Omental fat pad (tissue), 3 donors: ENCODE measurements at regions not wholly inside any gene's neighbourhood (a gene's known extent, or its start where the extent isn't known, plus 50 kb on each side); places are given as distances from the start of the nearest gene placed in this dataset.
"Not testable (repeated sequence)": the region's sequence is repeated elsewhere in the genome, so short reads cannot be mapped to it uniquely, and the experiment has no call there.

Experiments used
- ATAC-seq: fragments of 150-250 bp; one replicate; pipeline ENCODE4 v1.9.1; 2016; ENCODE audit warnings: mild to moderate bottlenecking, moderate library complexity; ENCODE audit not compliant: low FRiP score
- DNase-seq: peaks from one replicate; pipeline ENCODE4 v3.0.0-alpha.2; 2019; ENCODE audit warnings: low spot score
- CTCF ChIP-seq, 3 donors: fragments of 450-650 bp; IDR thresholded peaks; one replicate each; pipeline ENCODE4 v1.5.1; 2016 to 2017; ENCODE audit warnings: antibody characterized with exemption in 3 of 3, mild to moderate bottlenecking in 3 of 3, moderate library complexity in 2 of 3

GRCh38 chr2:184041077-184041476 is 557.3 kb upstream of the ZNF804A start:
- no peak for TF ChIP-seq CTCF (IDR thresholded peaks at IDR 0.05)
- DNase-seq (no peak), ATAC-seq (no peak)

GRCh38 chr2:184041777-184042176 is 556.6 kb upstream of the ZNF804A start:
- ATAC-seq: no peak
- TF ChIP-seq CTCF (IDR thresholded peaks at IDR 0.05): no peak
- no peak for DNase-seq

GRCh38 chr2:184047536-184047935 is 550.8 kb upstream of the ZNF804A start:
- ATAC-seq: no peak
- no peak for TF ChIP-seq CTCF (IDR thresholded peaks at IDR 0.05)
- DNase-seq: no peak

GRCh38 chr2:184049566-184049965 is 548.8 kb upstream of the ZNF804A start:
- ATAC-seq: no peak
- no peak for DNase-seq
- no peak for TF ChIP-seq CTCF (IDR thresholded peaks at IDR 0.05)

GRCh38 chr2:184053326-184053725 is 545.0 kb upstream of the ZNF804A start:
- DNase-seq: no peak
- no peak for ATAC-seq
- no peak for TF ChIP-seq CTCF (IDR thresholded peaks at IDR 0.05)

- not testable (repeated sequence) for DNase-seq, ATAC-seq
These were observed 543.9 kb upstream of the ZNF804A start for GRCh38 chr2:184054419-184054818.

GRCh38 chr2:184057910-184058309 is 540.4 kb upstream of the ZNF804A start:
- ATAC-seq: no peak
- no peak for TF ChIP-seq CTCF (IDR thresholded peaks at IDR 0.05)
- DNase-seq: no peak

- ATAC-seq, DNase-seq: not testable (repeated sequence)
These were observed 538.1 kb upstream of the ZNF804A start for GRCh38 chr2:184060268-184060667.
